ENCODE measurements at regions not wholly inside any gene's neighbourhood (a gene's known extent, or its start where the extent isn't known, plus 50 kb on each side); places are given as distances from the start of the nearest gene placed in this dataset.

- DNase-seq (ENCODE audit: low read depth, low spot score), result no peak
- Histone ChIP-seq H3K9me3 (ENCODE audit: insufficient read depth, low read length) (no peaks in the 10 kb centered on the region), H3K9ac (ENCODE audit: insufficient read length, low read depth) (no peak overlapping the region), H3K36me3 (ENCODE audit: insufficient read depth, insufficient read length, low read length) (no peaks in the 10 kb centered on the region), H3K4me1 (ENCODE audit: insufficient read depth, insufficient read length) (no peaks in the 10 kb centered on the region), H3K4me3 (ENCODE audit: insufficient read length, low read depth) (no peak overlapping the region), H3K27me3 (ENCODE audit: insufficient read depth, insufficient read length) (no peaks in the 10 kb centered on the region)
- TF ChIP-seq ZNF274 (IDR thresholded peaks at IDR 0.05; ENCODE audit: low read depth, low read length), result no peak
- no peak for TF ChIP-seq YY1 (IDR thresholded peaks at IDR 0.05; ENCODE audit: insufficient read depth, insufficient read length)
- TF ChIP-seq SUZ12 (IDR thresholded peaks at IDR 0.05; ENCODE audit: extremely low read depth, insufficient read depth, insufficient read length), result no peak
Measured at GRCh38 chr9:31137176-31138160, 1247.0 kb upstream of the ACO1 start.

- TF ChIP-seq YY1 (IDR thresholded peaks at IDR 0.05; ENCODE audit: insufficient read depth, insufficient read length), result no peak
- TF ChIP-seq SUZ12 (IDR thresholded peaks at IDR 0.05; ENCODE audit: extremely low read depth, insufficient read depth, insufficient read length), result no peak
- TF ChIP-seq ZNF274 (IDR thresholded peaks at IDR 0.05; ENCODE audit: low read depth, low read length), result no peak
- Histone ChIP-seq H3K4me1 (ENCODE audit: insufficient read depth, insufficient read length) (no peaks in the 10 kb centered on the region), H3K4me3 (ENCODE audit: insufficient read length, low read depth) (no peak overlapping the region), H3K9me3 (ENCODE audit: insufficient read depth, low read length) (no peaks in the 10 kb centered on the region), H3K9ac (ENCODE audit: insufficient read length, low read depth) (no peak overlapping the region), H3K36me3 (ENCODE audit: insufficient read depth, insufficient read length, low read length) (no peaks in the 10 kb centered on the region), H3K27me3 (ENCODE audit: insufficient read depth, insufficient read length) (no peaks in the 10 kb centered on the region)
- peak; percentile 5 for DNase-seq (ENCODE audit: low read depth, low spot score)
Measured at GRCh38 chr9:31140316-31140715, 1244.1 kb upstream of the ACO1 start.

GRCh38 chr9:31142456-31142855 is 1242.0 kb upstream of the ACO1 start:
- H3K27me3 ChIP-seq (ENCODE audit: insufficient read depth, insufficient read length), result no peaks in the 10 kb centered on the region
- TF ChIP-seq SUZ12 (IDR thresholded peaks at IDR 0.05; ENCODE audit: extremely low read depth, insufficient read depth, insufficient read length) (no peak), ZNF274 (IDR thresholded peaks at IDR 0.05; ENCODE audit: low read depth, low read length) (no peak), YY1 (IDR thresholded peaks at IDR 0.05; ENCODE audit: insufficient read depth, insufficient read length) (no peak)
- no peak overlapping the region for H3K9ac ChIP-seq (ENCODE audit: insufficient read length, low read depth)
- DNase-seq (ENCODE audit: low read depth, low spot score), result no peak
- no peak overlapping the region for H3K4me3 ChIP-seq (ENCODE audit: insufficient read length, low read depth)
- H3K4me1 ChIP-seq (ENCODE audit: insufficient read depth, insufficient read length), result no peaks in the 10 kb centered on the region
- H3K36me3 ChIP-seq (ENCODE audit: insufficient read depth, insufficient read length, low read length), result no peaks in the 10 kb centered on the region
- H3K9me3 ChIP-seq (ENCODE audit: insufficient read depth, low read length), result no peaks in the 10 kb centered on the region

- no peak overlapping the region for H3K9ac ChIP-seq (ENCODE audit: insufficient read length, low read depth)
- no peaks in the 10 kb centered on the region for H3K4me1 ChIP-seq (ENCODE audit: insufficient read depth, insufficient read length)
- no peaks in the 10 kb centered on the region for H3K36me3 ChIP-seq (ENCODE audit: insufficient read depth, insufficient read length, low read length)
- no peak for TF ChIP-seq ZNF274 (IDR thresholded peaks at IDR 0.05; ENCODE audit: low read depth, low read length)
- no peak for TF ChIP-seq YY1 (IDR thresholded peaks at IDR 0.05; ENCODE audit: insufficient read depth, insufficient read length)
- TF ChIP-seq SUZ12 (IDR thresholded peaks at IDR 0.05; ENCODE audit: extremely low read depth, insufficient read depth, insufficient read length), result no peak
- no peak overlapping the region for H3K4me3 ChIP-seq (ENCODE audit: insufficient read length, low read depth)
- no peaks in the 10 kb centered on the region for H3K27me3 ChIP-seq (ENCODE audit: insufficient read depth, insufficient read length)
- no peak for DNase-seq (ENCODE audit: low read depth, low spot score)
- no peaks in the 10 kb centered on the region for H3K9me3 ChIP-seq (ENCODE audit: insufficient read depth, low read length)
Measured at GRCh38 chr9:31144614-31145013, 1239.8 kb upstream of the ACO1 start.

GRCh38 chr9:31146485-31147166 is 1237.8 kb upstream of the ACO1 start:
- no peaks in the 10 kb centered on the region for H3K36me3 ChIP-seq (ENCODE audit: insufficient read depth, insufficient read length, low read length)
- DNase-seq (ENCODE audit: low read depth, low spot score), result no peak
- no peaks in the 10 kb centered on the region for H3K27me3 ChIP-seq (ENCODE audit: insufficient read depth, insufficient read length)
- no peaks in the 10 kb centered on the region for H3K4me1 ChIP-seq (ENCODE audit: insufficient read depth, insufficient read length)
- no peaks in the 10 kb centered on the region for H3K9me3 ChIP-seq (ENCODE audit: insufficient read depth, low read length)
- no peak overlapping the region for H3K9ac ChIP-seq (ENCODE audit: insufficient read length, low read depth)
- no peak for TF ChIP-seq YY1 (IDR thresholded peaks at IDR 0.05; ENCODE audit: insufficient read depth, insufficient read length)
- no peak for TF ChIP-seq SUZ12 (IDR thresholded peaks at IDR 0.05; ENCODE audit: extremely low read depth, insufficient read depth, insufficient read length)
- no peak for TF ChIP-seq ZNF274 (IDR thresholded peaks at IDR 0.05; ENCODE audit: low read depth, low read length)
- H3K4me3 ChIP-seq (ENCODE audit: insufficient read length, low read depth), result no peak overlapping the region

GRCh38 chr9:31153250-31153840 is 1231.1 kb upstream of the ACO1 start:
- no peaks in the 10 kb centered on the region for H3K4me1 ChIP-seq (ENCODE audit: insufficient read depth, insufficient read length)
- no peak for DNase-seq (ENCODE audit: low read depth, low spot score)
- no peak overlapping the region for H3K9ac ChIP-seq (ENCODE audit: insufficient read length, low read depth)
- TF ChIP-seq SUZ12 (IDR thresholded peaks at IDR 0.05; ENCODE audit: extremely low read depth, insufficient read depth, insufficient read length), result no peak
- TF ChIP-seq ZNF274 (IDR thresholded peaks at IDR 0.05; ENCODE audit: low read depth, low read length), result no peak
- TF ChIP-seq YY1 (IDR thresholded peaks at IDR 0.05; ENCODE audit: insufficient read depth, insufficient read length), result no peak
- no peaks in the 10 kb centered on the region for H3K9me3 ChIP-seq (ENCODE audit: insufficient read depth, low read length)
- H3K27me3 ChIP-seq (ENCODE audit: insufficient read depth, insufficient read length), result no peaks in the 10 kb centered on the region
- H3K4me3 ChIP-seq (ENCODE audit: insufficient read length, low read depth), result no peak overlapping the region
- no peaks in the 10 kb centered on the region for H3K36me3 ChIP-seq (ENCODE audit: insufficient read depth, insufficient read length, low read length)

GRCh38 chr9:31166516-31166915 is 1217.9 kb upstream of the ACO1 start:
- H3K9ac ChIP-seq (ENCODE audit: insufficient read length, low read depth), result no peak overlapping the region
- no peak for DNase-seq (ENCODE audit: low read depth, low spot score)
- TF ChIP-seq ZNF274 (IDR thresholded peaks at IDR 0.05; ENCODE audit: low read depth, low read length) (no peak), SUZ12 (IDR thresholded peaks at IDR 0.05; ENCODE audit: extremely low read depth, insufficient read depth, insufficient read length) (no peak), YY1 (IDR thresholded peaks at IDR 0.05; ENCODE audit: insufficient read depth, insufficient read length) (no peak)

More at GRCh38 chr9:31166516-31166915, 1217.9 kb upstream of the ACO1 start:
- Histone ChIP-seq H3K36me3 (ENCODE audit: insufficient read depth, insufficient read length, low read length) (no peaks in the 10 kb centered on the region), H3K27me3 (ENCODE audit: insufficient read depth, insufficient read length) (no peaks in the 10 kb centered on the region), H3K4me3 (ENCODE audit: insufficient read length, low read depth) (no peak overlapping the region), H3K9me3 (ENCODE audit: insufficient read depth, low read length) (no peaks in the 10 kb centered on the region), H3K4me1 (ENCODE audit: insufficient read depth, insufficient read length) (no peaks in the 10 kb centered on the region)

All from NT2/D1 (cell line).